ENCODE measurements at regions not wholly inside any gene's neighbourhood (a gene's known extent, or its start where the extent isn't known, plus 50 kb on each side); places are given as distances from the start of the nearest gene placed in this dataset.
"Not testable (repeated sequence)": the region's sequence is repeated elsewhere in the genome, so short reads cannot be mapped to it uniquely, and the experiment has no call there.

GRCh38 chr17:64724246-64724645 lies 62.1 kb upstream of the SMURF2 start:
- not testable (repeated sequence) for DNase-seq (ENCODE audit: low spot score)

- DNase-seq (ENCODE audit: low spot score), result no peak
Measured at GRCh38 chr17:64723781-64724180, 61.7 kb upstream of the SMURF2 start.

- not testable (repeated sequence) for DNase-seq (ENCODE audit: low spot score)
Measured at GRCh38 chr17:64721556-64721955, 59.4 kb upstream of the SMURF2 start.

- not testable (repeated sequence) for DNase-seq (ENCODE audit: low spot score)
Measured at GRCh38 chr17:64720253-64720652, 58.1 kb upstream of the SMURF2 start.

- DNase-seq (ENCODE audit: low spot score), result not testable (repeated sequence)
Measured at GRCh38 chr17:64719517-64719916, 57.4 kb upstream of the SMURF2 start.

GRCh38 chr17:64718816-64719215 lies 56.7 kb upstream of the SMURF2 start:
- DNase-seq (ENCODE audit: low spot score), result not testable (repeated sequence)

GRCh38 chr17:64718058-64718457 lies 56.0 kb upstream of the SMURF2 start:
- no peak for DNase-seq (ENCODE audit: low spot score)

GRCh38 chr17:64716496-64716895 lies 54.4 kb upstream of the SMURF2 start:
- not testable (repeated sequence) for DNase-seq (ENCODE audit: low spot score)

- not testable (repeated sequence) for DNase-seq (ENCODE audit: low spot score)
Measured at GRCh38 chr17:64713786-64714185, 51.7 kb upstream of the SMURF2 start.

GRCh38 chr17:64712557-64713351 lies 50.6 kb upstream of the SMURF2 start:
- not testable (repeated sequence) for DNase-seq (ENCODE audit: low spot score)
